IMR-90 (cell line): ENCODE measurements at regions not wholly inside any gene's neighbourhood (a gene's known extent, or its start where the extent isn't known, plus 50 kb on each side); places are given as distances from the start of the nearest gene placed in this dataset.

ENCODE experiments used
- FOS ChIP-seq: fragments of 150-350 bp; IDR thresholded peaks from 2 replicates; pipeline ENCODE4 v1.6.1; 2016; ENCODE audit warnings: low read depth, low read length
- MAFK ChIP-seq: IDR thresholded peaks from 2 replicates; pipeline ENCODE4 v1.6.1; 2012; ENCODE audit warnings: low read depth, low read length, improper control_type of control experiment
- MXI1 ChIP-seq: IDR thresholded peaks from 2 replicates; pipeline ENCODE4 v1.6.1; 2012; ENCODE audit warnings: low read depth, mild to moderate bottlenecking, low read length, moderate library complexity, borderline replicate concordance
- NFE2L2 ChIP-seq: fragments of 150-350 bp; IDR thresholded peaks from 2 replicates; pipeline ENCODE4 v1.6.1; 2016; ENCODE audit warnings: low read depth, mild to moderate bottlenecking, low read length
- POLR2A ChIP-seq: IDR thresholded peaks from 2 replicates; pipeline ENCODE4 v1.6.1; 2012; ENCODE audit warnings: mild to moderate bottlenecking, low read depth, low read length
- RAD21 ChIP-seq: IDR thresholded peaks from 2 replicates; pipeline ENCODE4 v1.6.1; 2012; ENCODE audit warnings: low read length, improper control_type of control experiment
- RFX5 ChIP-seq: IDR thresholded peaks from 2 replicates; pipeline ENCODE4 v1.8.0; 2012; ENCODE audit warnings: low read depth, mild to moderate bottlenecking, low read length, moderate library complexity
- SMC3 ChIP-seq: fragments of 150-350 bp; IDR thresholded peaks from 2 replicates; pipeline ENCODE4 v1.6.1; 2016; ENCODE audit warnings: low read depth, mild to moderate bottlenecking, antibody characterized with exemption, low read length, moderate library complexity
- TF ChIP-seq, protein P1 (sequence below): conservative IDR thresholded peaks from 2 replicates; pipeline ENCODE4 v1.5.1; 2012; ENCODE audit warnings: mild to moderate bottlenecking, low read depth, low read length, improper control_type of control experiment
- TF ChIP-seq, protein P2 (sequence below): fragments of 150-350 bp; IDR thresholded peaks from 2 replicates; pipeline ENCODE4 v1.6.1; 2017; ENCODE audit warnings: mild to moderate bottlenecking, antibody characterized with exemption, low read length, low read depth
- TF ChIP-seq, protein P3 (sequence below): fragments of 150-350 bp; IDR thresholded peaks from 2 replicates; pipeline ENCODE4 v1.6.1; 2016; ENCODE audit warnings: low read depth, mild to moderate bottlenecking, low read length, moderate library complexity, borderline replicate concordance

DNA sequence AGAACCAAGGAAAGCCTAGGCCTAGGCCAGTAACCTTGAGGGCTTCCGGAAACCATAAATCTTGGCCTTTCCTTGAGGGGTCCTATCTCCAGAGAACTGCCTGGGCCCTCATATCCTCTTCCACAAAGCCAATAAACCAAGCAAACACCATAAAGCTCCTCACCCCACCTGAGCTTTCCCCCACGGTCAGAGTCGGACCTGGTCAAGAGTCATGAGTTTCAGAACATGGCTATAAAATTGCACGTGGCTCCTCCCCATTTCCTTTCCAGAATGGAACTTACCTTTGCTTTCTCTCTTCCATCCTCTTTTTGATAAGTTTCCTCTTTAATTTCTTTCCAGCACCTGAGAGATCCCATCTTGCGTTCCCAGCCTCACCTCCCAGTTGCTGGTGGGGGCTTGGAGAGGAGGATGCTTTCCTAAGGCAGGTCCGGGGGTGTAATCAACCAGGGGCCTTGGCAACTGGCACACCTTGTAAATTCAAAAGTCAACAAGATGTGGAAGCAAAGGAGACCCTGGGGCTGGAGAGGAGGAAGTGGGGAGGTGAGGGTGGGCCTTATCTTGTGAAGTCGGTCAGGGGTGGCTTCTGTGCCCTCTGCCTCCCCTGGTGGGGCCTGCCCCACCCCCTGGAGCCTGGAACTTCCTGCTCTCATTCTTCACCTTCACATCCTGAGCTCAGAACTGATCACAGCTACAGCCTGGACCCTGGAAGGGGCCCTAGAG lies 259.9 kb downstream of the FOXD2 start:
- no peak for TF ChIP-seq FOS
- TF ChIP-seq POLR2A, result no peak
- TF ChIP-seq, protein P1, sequence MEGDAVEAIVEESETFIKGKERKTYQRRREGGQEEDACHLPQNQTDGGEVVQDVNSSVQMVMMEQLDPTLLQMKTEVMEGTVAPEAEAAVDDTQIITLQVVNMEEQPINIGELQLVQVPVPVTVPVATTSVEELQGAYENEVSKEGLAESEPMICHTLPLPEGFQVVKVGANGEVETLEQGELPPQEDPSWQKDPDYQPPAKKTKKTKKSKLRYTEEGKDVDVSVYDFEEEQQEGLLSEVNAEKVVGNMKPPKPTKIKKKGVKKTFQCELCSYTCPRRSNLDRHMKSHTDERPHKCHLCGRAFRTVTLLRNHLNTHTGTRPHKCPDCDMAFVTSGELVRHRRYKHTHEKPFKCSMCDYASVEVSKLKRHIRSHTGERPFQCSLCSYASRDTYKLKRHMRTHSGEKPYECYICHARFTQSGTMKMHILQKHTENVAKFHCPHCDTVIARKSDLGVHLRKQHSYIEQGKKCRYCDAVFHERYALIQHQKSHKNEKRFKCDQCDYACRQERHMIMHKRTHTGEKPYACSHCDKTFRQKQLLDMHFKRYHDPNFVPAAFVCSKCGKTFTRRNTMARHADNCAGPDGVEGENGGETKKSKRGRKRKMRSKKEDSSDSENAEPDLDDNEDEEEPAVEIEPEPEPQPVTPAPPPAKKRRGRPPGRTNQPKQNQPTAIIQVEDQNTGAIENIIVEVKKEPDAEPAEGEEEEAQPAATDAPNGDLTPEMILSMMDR, result no peak
- TF ChIP-seq, protein P2, sequence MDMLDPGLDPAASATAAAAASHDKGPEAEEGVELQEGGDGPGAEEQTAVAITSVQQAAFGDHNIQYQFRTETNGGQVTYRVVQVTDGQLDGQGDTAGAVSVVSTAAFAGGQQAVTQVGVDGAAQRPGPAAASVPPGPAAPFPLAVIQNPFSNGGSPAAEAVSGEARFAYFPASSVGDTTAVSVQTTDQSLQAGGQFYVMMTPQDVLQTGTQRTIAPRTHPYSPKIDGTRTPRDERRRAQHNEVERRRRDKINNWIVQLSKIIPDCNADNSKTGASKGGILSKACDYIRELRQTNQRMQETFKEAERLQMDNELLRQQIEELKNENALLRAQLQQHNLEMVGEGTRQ, result no peak
- TF ChIP-seq, protein P3, sequence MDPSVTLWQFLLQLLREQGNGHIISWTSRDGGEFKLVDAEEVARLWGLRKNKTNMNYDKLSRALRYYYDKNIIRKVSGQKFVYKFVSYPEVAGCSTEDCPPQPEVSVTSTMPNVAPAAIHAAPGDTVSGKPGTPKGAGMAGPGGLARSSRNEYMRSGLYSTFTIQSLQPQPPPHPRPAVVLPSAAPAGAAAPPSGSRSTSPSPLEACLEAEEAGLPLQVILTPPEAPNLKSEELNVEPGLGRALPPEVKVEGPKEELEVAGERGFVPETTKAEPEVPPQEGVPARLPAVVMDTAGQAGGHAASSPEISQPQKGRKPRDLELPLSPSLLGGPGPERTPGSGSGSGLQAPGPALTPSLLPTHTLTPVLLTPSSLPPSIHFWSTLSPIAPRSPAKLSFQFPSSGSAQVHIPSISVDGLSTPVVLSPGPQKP, result no peak
- no peak for TF ChIP-seq MXI1
- TF ChIP-seq RFX5, result no peak
- TF ChIP-seq SMC3, result no peak
- no peak for TF ChIP-seq MAFK
- no peak for TF ChIP-seq NFE2L2
- no peak for TF ChIP-seq RAD21
